ENCODE measurements at regions not wholly inside any gene's neighbourhood (a gene's known extent, or its start where the extent isn't known, plus 50 kb on each side); places are given as distances from the start of the nearest gene placed in this dataset.

GRCh38 chr2:75432761-75433361 lies 127.9 kb downstream of the EVA1A start:
- Mint-ChIP-seq H3K27me3 (ENCODE audit: low read depth in 3 of 3) (peaks cover 4 to 7% (median 4%) of the 10 kb centered on the region in 3 donors), H3K36me3 (no peaks in the 10 kb centered on the region), H3K4me3 (no peak overlapping the region), H3K9me3 (peaks cover 0 to 5% (median 2%) of the 10 kb centered on the region in 7 donors), H3K4me1 (no peaks in the 10 kb centered on the region), H3K27ac (no peak overlapping the region)
- no peaks in the 10 kb centered on the region for H4K20me1 ChIP-seq (ENCODE audit: insufficient read depth, low read length)
- no peak for TF ChIP-seq CTCF (IDR thresholded peaks at IDR 0.05)
- no peak overlapping the region for H2AFZ ChIP-seq (ENCODE audit: insufficient read depth, low read depth, low read length, poor library complexity, severe bottlenecking)
- no peak overlapping the region for H3K4me3 ChIP-seq (replicated peaks in 1 of 3; ENCODE audit: low read depth in 2 of 3, low read length in 3 of 3)
- H3K4me1 ChIP-seq (ENCODE audit: control insufficient read depth in 1 of 2, insufficient read depth in 2 of 2, low read length in 2 of 2), result no peaks in the 10 kb centered on the region
- no peak for DNase-seq
- H3K27ac ChIP-seq (ENCODE audit: low read depth in 1 of 2, low read length in 2 of 2), result no peak overlapping the region
- 100% methylated on average over 3 of the region's 4 CpGs for WGBS (ENCODE audit: insufficient coverage)
- H3K36me3 ChIP-seq (replicated peaks in 1 of 2; ENCODE audit: control insufficient read depth in 1 of 2, insufficient read depth in 2 of 2, low read length in 2 of 2), result no peaks in the 10 kb centered on the region
- no peak overlapping the region for H3K4me2 ChIP-seq (replicated peaks; ENCODE audit: extremely low read depth, low read length, poor library complexity, severe bottlenecking)
- intact Hi-C loops (cut with micrococcal nuclease), result no loop called here
- H3K27me3 ChIP-seq (ENCODE audit: control insufficient read depth in 2 of 2, insufficient read depth in 2 of 2, low read length in 2 of 2), result no peaks in the 10 kb centered on the region
- no peak overlapping the region for H3K9ac ChIP-seq (ENCODE audit: insufficient read depth, low read length, poor library complexity, severe bottlenecking)
- H3K79me2 ChIP-seq (ENCODE audit: insufficient read depth, low read length), result no peaks in the 10 kb centered on the region
- H3K9me3 ChIP-seq (replicated peaks in 1 of 2; ENCODE audit: control insufficient read depth in 1 of 2, insufficient read depth in 1 of 2, low read length in 2 of 2), result no peaks in the 10 kb centered on the region

GRCh38 chr2:75431763-75432162 lies 129.0 kb downstream of the EVA1A start:
- Histone ChIP-seq H3K9ac (ENCODE audit: insufficient read depth, low read length, poor library complexity, severe bottlenecking) (no peak overlapping the region), H2AFZ (ENCODE audit: insufficient read depth, low read depth, low read length, poor library complexity, severe bottlenecking) (no peak overlapping the region), H3K4me2 (replicated peaks; ENCODE audit: extremely low read depth, low read length, poor library complexity, severe bottlenecking) (no peak overlapping the region), H3K27me3 (ENCODE audit: control insufficient read depth in 2 of 2, insufficient read depth in 2 of 2, low read length in 2 of 2) (no peaks in the 10 kb centered on the region), H3K4me3 (replicated peaks in 1 of 3; ENCODE audit: low read depth in 2 of 3, low read length in 3 of 3) (no peak overlapping the region), H4K20me1 (ENCODE audit: insufficient read depth, low read length) (no peaks in the 10 kb centered on the region), H3K9me3 (replicated peaks in 1 of 2; ENCODE audit: control insufficient read depth in 1 of 2, insufficient read depth in 1 of 2, low read length in 2 of 2) (no peaks in the 10 kb centered on the region), H3K4me1 (ENCODE audit: control insufficient read depth in 1 of 2, insufficient read depth in 2 of 2, low read length in 2 of 2) (no peaks in the 10 kb centered on the region), H3K79me2 (ENCODE audit: insufficient read depth, low read length) (no peaks in the 10 kb centered on the region), H3K27ac (ENCODE audit: low read depth in 1 of 2, low read length in 2 of 2) (no peak overlapping the region), H3K36me3 (replicated peaks in 1 of 2; ENCODE audit: control insufficient read depth in 1 of 2, insufficient read depth in 2 of 2, low read length in 2 of 2) (no peaks in the 10 kb centered on the region)
- DNase-seq, result no peak
- intact Hi-C loops (cut with micrococcal nuclease), result no loop called here
- no peaks in the 10 kb centered on the region for H3K36me3 Mint-ChIP-seq
- H3K4me1 Mint-ChIP-seq, result no peaks in the 10 kb centered on the region
- no peak overlapping the region for H3K4me3 Mint-ChIP-seq
- peaks cover 0 to 5% (median 2%) of the 10 kb centered on the region in 7 donors for H3K9me3 Mint-ChIP-seq
- TF ChIP-seq CTCF (IDR thresholded peaks at IDR 0.05), result no peak
- WGBS (ENCODE audit: insufficient coverage), result no CpG with 5 or more reads among the region's 1 CpG
- peaks cover 4 to 8% (median 4%) of the 10 kb centered on the region in 3 donors for H3K27me3 Mint-ChIP-seq (ENCODE audit: low read depth in 3 of 3)
- H3K27ac Mint-ChIP-seq, result no peak overlapping the region
